Mucosa of descending colon (tissue), 3 donors: ENCODE measurements at regions not wholly inside any gene's neighbourhood (a gene's known extent, or its start where the extent isn't known, plus 50 kb on each side); places are given as distances from the start of the nearest gene placed in this dataset.
A peak's percentile ranks its signal among the peaks of the same experiment; 100 is the strongest.

ENCODE experiments used
- ATAC-seq: fragments of 200-7000 bp; cut with Tn5 transposase; one replicate; pipeline ENCODE4 v1.9.1; 2020; ENCODE audit warnings: mild to moderate bottlenecking, moderate library complexity
- DNase-seq, 3 donors: peaks; one replicate each; pipeline ENCODE4 v3.0.0-alpha.2; 2020
- H3K36me3 ChIP-seq: fragments of 200-600 bp; one replicate; pipeline ENCODE4 v1.8.0; 2021; ENCODE audit warnings: low read depth, mild to moderate bottlenecking
- H3K4me1 ChIP-seq: fragments of 200-600 bp; one replicate; pipeline ENCODE4 v1.8.0; 2021; ENCODE audit warnings: low read depth, mild to moderate bottlenecking
- H3K4me3 ChIP-seq: fragments of 200-600 bp; one replicate; pipeline ENCODE4 v1.8.0; 2021; ENCODE audit warnings: mild to moderate bottlenecking
- H3K9me3 ChIP-seq: fragments of 200-600 bp; one replicate; pipeline ENCODE4 v1.8.0; 2021; ENCODE audit warnings: mild to moderate bottlenecking
- intact Hi-C, 2 donors: fragments of 100-400 bp; cut with DNase I in 1 of 2; cut with micrococcal nuclease in 1 of 2; formaldehyde crosslinking; loops; one replicate each; pipeline versions ENCODE4 v1.11.0 to v1.11.1; 2022; cut with DNase I, micrococcal nuclease
- TF ChIP-seq, protein P1 (sequence below): fragments of 200-600 bp; IDR thresholded peaks from one replicate; pipeline ENCODE4 v1.8.0; 2022; ENCODE audit warnings: antibody characterized with exemption, mild to moderate bottlenecking
- donor health status: DM: no; HTN: no; CAD: no; lungs with moderate emphysema.
- donor health status: DM: no; HTN: no; CAD: no.
- donor health status: DM: no; HTN: yes; CAD: no.

DNA sequence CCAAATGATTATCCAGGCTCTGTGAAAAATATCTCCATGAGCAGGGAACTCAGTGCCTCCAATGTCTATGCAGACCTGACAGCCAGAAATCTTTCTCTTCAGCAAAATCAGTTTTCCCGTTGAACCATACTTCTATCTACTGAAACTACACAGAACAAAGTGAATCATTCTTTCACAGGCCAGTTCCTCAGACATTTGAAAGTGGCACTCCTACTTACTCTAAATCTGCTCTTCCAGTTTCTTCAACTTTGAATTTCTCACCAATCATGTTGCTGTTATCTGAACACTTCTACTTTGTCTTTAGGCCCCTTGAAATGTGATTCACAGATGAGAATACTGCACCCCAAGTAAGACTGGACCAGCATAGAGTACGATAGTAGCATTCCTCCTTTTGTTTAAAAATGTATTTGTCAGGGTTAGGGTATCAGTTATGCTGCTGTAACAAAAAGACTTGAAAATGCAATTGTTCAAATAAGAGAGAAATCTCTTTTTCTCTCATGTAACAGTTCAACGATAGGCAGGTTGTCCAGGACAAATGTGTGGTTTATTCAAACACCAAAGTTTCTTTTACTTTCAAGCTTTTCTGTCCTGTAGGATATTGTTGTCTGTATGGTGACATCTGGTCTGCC is 210.6 kb upstream of the KLF3 start:
- intact Hi-C loops = no loop called here
- ATAC-seq (no peak), DNase-seq (no peak)
- TF ChIP-seq, protein P1, sequence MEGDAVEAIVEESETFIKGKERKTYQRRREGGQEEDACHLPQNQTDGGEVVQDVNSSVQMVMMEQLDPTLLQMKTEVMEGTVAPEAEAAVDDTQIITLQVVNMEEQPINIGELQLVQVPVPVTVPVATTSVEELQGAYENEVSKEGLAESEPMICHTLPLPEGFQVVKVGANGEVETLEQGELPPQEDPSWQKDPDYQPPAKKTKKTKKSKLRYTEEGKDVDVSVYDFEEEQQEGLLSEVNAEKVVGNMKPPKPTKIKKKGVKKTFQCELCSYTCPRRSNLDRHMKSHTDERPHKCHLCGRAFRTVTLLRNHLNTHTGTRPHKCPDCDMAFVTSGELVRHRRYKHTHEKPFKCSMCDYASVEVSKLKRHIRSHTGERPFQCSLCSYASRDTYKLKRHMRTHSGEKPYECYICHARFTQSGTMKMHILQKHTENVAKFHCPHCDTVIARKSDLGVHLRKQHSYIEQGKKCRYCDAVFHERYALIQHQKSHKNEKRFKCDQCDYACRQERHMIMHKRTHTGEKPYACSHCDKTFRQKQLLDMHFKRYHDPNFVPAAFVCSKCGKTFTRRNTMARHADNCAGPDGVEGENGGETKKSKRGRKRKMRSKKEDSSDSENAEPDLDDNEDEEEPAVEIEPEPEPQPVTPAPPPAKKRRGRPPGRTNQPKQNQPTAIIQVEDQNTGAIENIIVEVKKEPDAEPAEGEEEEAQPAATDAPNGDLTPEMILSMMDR = no peak
- Histone ChIP-seq H3K4me3 (no peak overlapping the region), H3K9me3 (no peaks in the 10 kb centered on the region), H3K4me1 (peaks cover 5% of the 10 kb centered on the region), H3K36me3 (no peaks in the 10 kb centered on the region)

- Histone ChIP-seq H3K4me1 (peaks cover 5% of the 10 kb centered on the region), H3K4me3 (no peak overlapping the region), H3K36me3 (no peaks in the 10 kb centered on the region), H3K9me3 (no peaks in the 10 kb centered on the region)
- TF ChIP-seq, protein P1 = no peak
- ATAC-seq = no peak
- intact Hi-C loops = no loop called here
- no peak for DNase-seq
Observed at GRCh38 chr4:38454284-38454683, 209.7 kb upstream of the KLF3 start.

DNA sequence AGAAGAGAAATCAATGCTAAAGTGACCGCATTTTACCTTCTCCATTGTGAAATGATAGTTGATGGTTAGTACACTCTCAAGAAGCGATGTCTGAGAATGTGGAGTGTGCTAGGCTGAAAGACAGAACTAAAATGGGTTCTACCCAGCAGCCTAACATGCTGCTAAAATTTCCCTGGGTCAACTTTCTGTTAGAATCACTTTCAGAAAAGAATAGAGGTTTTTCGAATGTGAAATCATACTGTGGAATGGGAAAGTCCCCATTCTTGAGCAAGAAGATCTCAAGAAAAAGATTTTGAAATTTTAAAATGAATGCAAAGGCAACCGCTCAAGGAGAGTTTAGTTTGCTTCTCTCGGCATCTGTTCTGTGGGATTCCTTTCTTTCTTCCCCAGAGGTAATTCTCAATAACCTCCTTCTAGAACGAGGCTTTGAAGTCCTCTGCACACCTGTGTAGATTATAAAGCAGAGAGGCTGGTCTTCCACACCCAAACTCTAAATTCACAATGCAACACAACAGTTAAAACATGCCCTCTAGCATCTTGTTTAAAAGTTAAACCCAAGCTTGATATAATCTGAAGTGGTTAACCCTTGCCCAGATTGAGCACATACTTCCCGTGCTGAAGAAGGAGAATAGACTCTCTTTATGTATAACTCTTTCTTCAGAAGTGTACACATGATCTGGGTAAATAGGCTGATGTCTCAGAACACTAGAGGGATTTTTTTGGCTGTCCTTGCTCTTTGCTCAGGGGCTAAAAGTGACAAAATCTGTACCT is 208.7 kb upstream of the KLF3 start:
- Histone ChIP-seq H3K4me3 (no peak overlapping the region), H3K9me3 (no peaks in the 10 kb centered on the region), H3K36me3 (no peaks in the 10 kb centered on the region), H3K4me1 (no peaks in the 10 kb centered on the region)
- DNase-seq = no peak
- TF ChIP-seq, protein P1 = no peak
- intact Hi-C loops = no loop called here
- peak; percentile 50 for ATAC-seq

DNA sequence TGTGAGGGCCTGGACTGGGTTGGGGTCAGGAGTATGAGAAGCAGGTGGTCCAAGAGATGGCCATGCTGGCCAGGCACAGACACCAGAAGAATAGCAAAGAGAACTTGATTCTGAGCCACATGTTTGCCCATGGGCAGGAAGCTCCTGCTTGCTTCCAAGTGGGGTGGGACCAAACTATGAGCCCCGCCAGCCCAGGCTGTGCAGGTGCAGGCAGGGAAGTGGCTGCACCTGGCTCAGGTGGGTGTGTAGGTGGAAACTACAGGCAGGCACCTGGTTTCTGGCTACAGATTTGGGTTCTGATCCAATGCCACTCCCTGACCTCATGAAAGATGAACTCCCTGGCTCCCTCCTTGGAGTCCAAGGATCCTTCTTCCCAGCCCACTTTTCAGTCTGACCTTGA is 207.9 kb upstream of the KLF3 start:
- peak; percentile 89 for ATAC-seq
- TF ChIP-seq, protein P1 = no peak
- Histone ChIP-seq H3K4me3 (no peak overlapping the region), H3K4me1 (no peaks in the 10 kb centered on the region), H3K9me3 (no peaks in the 10 kb centered on the region), H3K36me3 (no peaks in the 10 kb centered on the region)
- intact Hi-C loops = no loop called here
- DNase-seq = peak; percentile 51 to 72 (median 66)

DNA sequence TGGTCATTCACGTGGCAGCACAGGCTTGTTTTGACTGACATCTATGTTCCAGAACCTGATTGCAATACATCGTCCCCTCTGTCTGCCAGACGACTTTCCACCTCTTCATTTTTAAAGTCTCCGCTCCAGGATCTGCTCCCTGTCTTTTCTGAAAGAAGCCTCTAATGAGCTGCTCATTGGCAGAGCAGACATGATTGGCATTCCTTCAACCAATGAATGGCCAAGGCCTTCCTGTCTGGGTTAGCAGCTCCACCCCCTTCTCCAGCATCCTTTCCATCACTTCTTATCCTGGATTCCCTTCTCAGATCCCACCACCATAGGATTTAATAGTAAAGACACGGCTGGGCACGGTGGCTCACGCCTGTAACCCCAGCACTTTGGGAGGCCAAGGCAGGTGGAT is 202.7 kb upstream of the KLF3 start:
- no peak for ATAC-seq
- Histone ChIP-seq H3K36me3 (no peaks in the 10 kb centered on the region), H3K4me1 (no peaks in the 10 kb centered on the region), H3K4me3 (no peak overlapping the region), H3K9me3 (no peaks in the 10 kb centered on the region)
- intact Hi-C loops = no loop called here
- no peak for DNase-seq
- TF ChIP-seq, protein P1 = no peak
